Endothelial cell of umbilical vein (primary cell): ENCODE measurements at regions not wholly inside any gene's neighbourhood (a gene's known extent, or its start where the extent isn't known, plus 50 kb on each side); places are given as distances from the start of the nearest gene placed in this dataset.

Experiments
- BruUV-seq: library from RNA; stranded (reverse); fragments of 400-500 nt; replicated peaks from 2 replicates; lab custom pipeline; 2021; lab: Mats Ljungman, UMichigan
- CTCF ChIA-PET: fragments of 300-600, 350-600 bp; sonication (Branson Sonifier 250); formaldehyde crosslinking; loops from one replicate; lab custom pipeline; 2021; ENCODE audit warnings: antibody characterized with exemption, inconsistent platforms; lab: Charles Lee
- POLR2A ChIA-PET: fragments of 300-600, 350-600 bp; sonication (Branson Sonifier 250); formaldehyde crosslinking; loops from one replicate; lab custom pipeline; 2021; ENCODE audit warnings: antibody characterized with exemption, inconsistent platforms; lab: Charles Lee
- DNase-seq: peaks from one replicate; pipeline ENCODE4 v3.0.0-alpha.2; 2011; ENCODE audit warnings: low read depth, low spot score
- FAIRE-seq: peaks from 2 replicates; lab custom pipeline; 2011; peaks lifted over from hg19 to GRCh38; lab: Jason Lieb, UNC
- H2AFZ ChIP-seq: 2 replicates; pipeline ENCODE4 v1.6.0; 2012; ENCODE audit warnings: low read depth, low read length, control low read depth, inconsistent platforms
- H3K27ac ChIP-seq: 2 replicates; pipeline ENCODE4 v1.5.1; 2011; ENCODE audit warnings: low read depth, mild to moderate bottlenecking, control low read depth, low read length, moderate library complexity; ENCODE audit not compliant: insufficient read depth
- H3K27me3 ChIP-seq, 2 experiments: 2 replicates each; pipeline versions ENCODE4 v1.6.0 to v1.6.1; 2011; ENCODE audit warnings: low read length in 2 of 2, mixed read lengths in 1 of 2; ENCODE audit not compliant: control insufficient read depth in 2 of 2, insufficient read depth in 2 of 2
- H3K36me3 ChIP-seq, 2 experiments: 2 replicates in 1 of 2; 3 replicates in 1 of 2; pipeline ENCODE4 v1.5.1; 2011; ENCODE audit warnings: low read length in 2 of 2, mild to moderate bottlenecking in 1 of 2, moderate library complexity in 1 of 2; ENCODE audit not compliant: control insufficient read depth in 2 of 2, insufficient read depth in 2 of 2; ENCODE audit errors: extremely low read depth in 1 of 2
- H3K4me1 ChIP-seq: 3 replicates; pipeline ENCODE4 v1.5.1; 2011; ENCODE audit warnings: mild to moderate bottlenecking, low read length; ENCODE audit not compliant: control insufficient read depth, insufficient read depth; ENCODE audit errors: extremely low read depth
- H3K4me2 ChIP-seq: 2 replicates; pipeline ENCODE4 v1.6.1; 2011; ENCODE audit warnings: low read length, control low read depth, mixed read lengths; ENCODE audit not compliant: insufficient read depth
- H3K4me3 ChIP-seq, 3 experiments: fragments of 200-600 bp in 1 of 3; sonication (generic), shearing (Covaris generic) in 1 of 3; replicated peaks in 1 of 3; 2 replicates each; pipeline ENCODE4 v1.5.1; 2011 to 2016; ENCODE audit warnings: control low read depth in 3 of 3, low read length in 3 of 3, mild to moderate bottlenecking in 2 of 3, inconsistent platforms in 1 of 3, low read depth in 1 of 3, moderate library complexity in 1 of 3; ENCODE audit not compliant: insufficient read depth in 1 of 3
- H3K79me2 ChIP-seq: 2 replicates; pipeline ENCODE4 v1.6.0; 2012; ENCODE audit warnings: low read length, inconsistent platforms; ENCODE audit not compliant: control insufficient read depth, insufficient read depth
- H3K9ac ChIP-seq: replicated peaks from 2 replicates; pipeline ENCODE3; 2011; ENCODE audit warnings: low read length, control low read depth; ENCODE audit not compliant: insufficient read depth; ENCODE audit errors: extremely low read depth
- H3K9me1 ChIP-seq: replicated peaks from 3 replicates; pipeline ENCODE4 v1.6.0; 2011; ENCODE audit warnings: mild to moderate bottlenecking, low read length; ENCODE audit not compliant: control insufficient read depth, insufficient read depth; ENCODE audit errors: extremely low read depth
- H3K9me3 ChIP-seq: replicated peaks from 2 replicates; pipeline ENCODE4 v1.5.1; 2012; ENCODE audit warnings: low read length, inconsistent platforms; ENCODE audit not compliant: control insufficient read depth, insufficient read depth
- H4K20me1 ChIP-seq: replicated peaks from 2 replicates; pipeline ENCODE3; 2011; ENCODE audit warnings: mild to moderate bottlenecking, low read length; ENCODE audit not compliant: control insufficient read depth, insufficient read depth; ENCODE audit errors: extremely low read depth
- EZH2 ChIP-seq: IDR thresholded peaks from 2 replicates; pipeline ENCODE4 v1.6.1; 2012; ENCODE audit warnings: borderline replicate concordance, low read depth, mild to moderate bottlenecking, moderate library complexity, low read length, inconsistent platforms; ENCODE audit not compliant: severe bottlenecking
- FOS ChIP-seq: IDR thresholded peaks from 2 replicates; pipeline ENCODE4 v1.6.1; 2011; ENCODE audit warnings: mild to moderate bottlenecking, low read length, moderate library complexity, borderline replicate concordance; ENCODE audit not compliant: insufficient read depth
- GATA2 ChIP-seq: IDR thresholded peaks from 2 replicates; pipeline ENCODE4 v1.7.0; 2011; ENCODE audit warnings: low read depth, mild to moderate bottlenecking, moderate library complexity, mixed read lengths, low read length; ENCODE audit not compliant: insufficient read length, insufficient read depth
- JUN ChIP-seq: IDR thresholded peaks from 2 replicates; pipeline ENCODE4 v1.6.1; 2011; ENCODE audit warnings: borderline replicate concordance, low read depth; ENCODE audit not compliant: insufficient read length, insufficient read depth
- MYC ChIP-seq: IDR thresholded peaks from one replicate; pipeline ENCODE4 v1.6.1; 2011; ENCODE audit warnings: mild to moderate bottlenecking, low read depth, low read length
- POLR2A ChIP-seq: IDR thresholded peaks from 2 replicates; pipeline ENCODE4 v1.6.1; 2012; ENCODE audit warnings: low read depth, mild to moderate bottlenecking, control low read depth, low read length
- POLR2AphosphoS5 ChIP-seq: IDR thresholded peaks from 2 replicates; pipeline ENCODE4 v1.6.1; 2012; ENCODE audit warnings: low read depth, mild to moderate bottlenecking, control low read depth, low read length, moderate library complexity; ENCODE audit not compliant: insufficient read depth
- dilution Hi-C: fragments of 300-500 bp; cut with MboI; formaldehyde crosslinking; loops from one replicate; pipeline ENCODE4 v1.15.0; 2019; ENCODE audit warnings: low sequenced_read_pairs; ENCODE audit not compliant: extremely low pct_ligation_motif_present
- intact Hi-C: fragments of 100-400 bp; cut with micrococcal nuclease; formaldehyde crosslinking; loops from one replicate; pipeline ENCODE4 v1.10.0; 2022
- TF ChIP-seq, protein P1 (sequence below): IDR thresholded peaks from 2 replicates; pipeline ENCODE4 v1.6.1; 2011; ENCODE audit not compliant: insufficient read depth, insufficient read length
- TF ChIP-seq, protein P2 (sequence below), 2 donors: IDR thresholded peaks; 1 replicate in 1 of 2; 2 replicates in 1 of 2; pipeline ENCODE4 v1.5.1; 2011; ENCODE audit warnings: low read length in 2 of 2, mild to moderate bottlenecking in 2 of 2, moderate library complexity in 2 of 2, control low read depth in 1 of 2, inconsistent platforms in 1 of 2, low read depth in 1 of 2; ENCODE audit not compliant: insufficient read depth in 1 of 2; ENCODE audit errors: extremely low read depth in 1 of 2

DNA sequence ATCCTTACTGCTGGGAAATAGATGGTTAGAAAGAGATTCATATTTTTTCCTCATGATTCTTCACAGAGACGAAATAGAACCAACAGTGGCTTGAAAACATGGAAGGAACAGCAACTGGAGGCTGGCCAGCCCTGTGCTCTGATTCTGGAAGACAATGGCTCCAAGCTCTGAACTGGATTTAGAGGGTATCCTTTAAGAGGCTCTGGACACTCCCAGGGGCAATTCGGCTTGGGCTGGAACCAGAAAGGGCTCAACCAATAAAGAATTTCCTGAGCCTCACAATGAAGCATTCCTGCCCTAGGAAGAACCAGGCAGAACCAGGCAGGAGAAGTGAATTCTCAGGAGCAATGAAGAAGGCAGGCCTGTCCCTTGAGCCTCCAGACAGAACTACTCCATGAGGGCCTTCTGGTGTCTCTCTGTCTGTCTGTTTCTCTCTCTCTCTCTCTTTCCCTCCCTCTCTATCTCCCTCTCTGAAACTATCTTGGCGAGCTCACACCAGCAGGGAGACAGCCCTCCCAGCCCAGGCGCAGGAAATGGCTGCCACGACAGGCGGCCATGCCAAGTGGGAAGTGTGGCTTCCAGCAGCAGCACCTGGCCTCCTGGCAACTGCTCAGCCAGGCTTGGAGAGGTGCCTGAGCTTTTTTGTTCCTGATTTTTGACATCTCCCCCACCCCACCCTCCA, 93.3 kb downstream of the RCN1 start:
- Histone ChIP-seq H3K27ac (no peak overlapping the region), H3K4me1 (no peaks in the 10 kb centered on the region), H3K36me3 (no peaks in the 10 kb centered on the region), H2AFZ (no peak overlapping the region), H3K4me2 (no peak overlapping the region), H3K79me2 (no peaks in the 10 kb centered on the region), H3K9me3 (no peaks in the 10 kb centered on the region), H3K9ac (no peak overlapping the region), H3K27me3 (peaks cover 2 to 9% of the 10 kb centered on the region in 2 experiments), H3K9me1 (no peaks in the 10 kb centered on the region), H3K4me3 (no peak overlapping the region), H4K20me1 (no peaks in the 10 kb centered on the region)
- intact Hi-C loops = no loop called here
- no TSS peak for BruUV-seq
- no peak for FAIRE-seq
- CTCF ChIA-PET = interaction anchor here (1.4 to 2.5 kb wide), 2 partner anchors 9 to 10 kb away, joined by 3 to 10 read pairs; no protein-coding TSS in a partner anchor
- DNase-seq = no peak
- POLR2A ChIA-PET = no interaction called here
- TF ChIP-seq POLR2A (no peak), MYC (no peak), JUN (no peak), EZH2 (no peak), GATA2 (no peak), POLR2AphosphoS5 (no peak), FOS (no peak)
- TF ChIP-seq, protein P1, sequence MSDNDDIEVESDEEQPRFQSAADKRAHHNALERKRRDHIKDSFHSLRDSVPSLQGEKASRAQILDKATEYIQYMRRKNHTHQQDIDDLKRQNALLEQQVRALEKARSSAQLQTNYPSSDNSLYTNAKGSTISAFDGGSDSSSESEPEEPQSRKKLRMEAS = no peak
- TF ChIP-seq, protein P2, sequence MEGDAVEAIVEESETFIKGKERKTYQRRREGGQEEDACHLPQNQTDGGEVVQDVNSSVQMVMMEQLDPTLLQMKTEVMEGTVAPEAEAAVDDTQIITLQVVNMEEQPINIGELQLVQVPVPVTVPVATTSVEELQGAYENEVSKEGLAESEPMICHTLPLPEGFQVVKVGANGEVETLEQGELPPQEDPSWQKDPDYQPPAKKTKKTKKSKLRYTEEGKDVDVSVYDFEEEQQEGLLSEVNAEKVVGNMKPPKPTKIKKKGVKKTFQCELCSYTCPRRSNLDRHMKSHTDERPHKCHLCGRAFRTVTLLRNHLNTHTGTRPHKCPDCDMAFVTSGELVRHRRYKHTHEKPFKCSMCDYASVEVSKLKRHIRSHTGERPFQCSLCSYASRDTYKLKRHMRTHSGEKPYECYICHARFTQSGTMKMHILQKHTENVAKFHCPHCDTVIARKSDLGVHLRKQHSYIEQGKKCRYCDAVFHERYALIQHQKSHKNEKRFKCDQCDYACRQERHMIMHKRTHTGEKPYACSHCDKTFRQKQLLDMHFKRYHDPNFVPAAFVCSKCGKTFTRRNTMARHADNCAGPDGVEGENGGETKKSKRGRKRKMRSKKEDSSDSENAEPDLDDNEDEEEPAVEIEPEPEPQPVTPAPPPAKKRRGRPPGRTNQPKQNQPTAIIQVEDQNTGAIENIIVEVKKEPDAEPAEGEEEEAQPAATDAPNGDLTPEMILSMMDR (IDR thresholded peaks at IDR 0.05; ENCODE audit: extremely low read depth in 1 of 2, insufficient read depth in 1 of 2, low read depth in 1 of 2, low read length in 2 of 2) = no peak
- dilution Hi-C loops = no loop called here
